GM19023 (cell line): ENCODE measurements at regions not wholly inside any gene's neighbourhood (a gene's known extent, or its start where the extent isn't known, plus 50 kb on each side); places are given as distances from the start of the nearest gene placed in this dataset.

ENCODE experiments used
- ATAC-seq: cut with Tn5 transposase; IDR thresholded peaks from one replicate; pipeline ENCODE4 v1.9.1; 2021; ENCODE audit warnings: mild to moderate bottlenecking, moderate library complexity; ENCODE audit not compliant: unreplicated experiment

DNA sequence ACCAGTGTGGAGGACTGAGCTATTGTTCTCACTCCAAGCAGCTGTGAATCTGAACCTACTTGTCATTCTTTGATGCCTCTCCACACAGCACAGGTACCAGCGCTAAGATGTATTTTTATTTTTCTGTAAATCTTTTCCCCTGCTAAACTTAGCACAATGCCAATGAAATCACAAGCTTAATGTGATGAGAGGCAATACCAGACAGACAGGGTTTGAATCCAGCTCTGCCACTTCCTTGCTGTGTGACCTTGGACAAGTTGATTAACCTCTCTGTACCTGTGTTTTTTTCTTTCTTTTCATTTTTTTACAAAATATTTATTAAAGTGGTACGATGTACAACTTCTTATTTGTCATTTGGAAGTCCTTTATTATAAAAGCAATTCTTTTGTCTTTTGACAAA is 757.6 kb downstream of the MED13L start:
- ATAC-seq = no peak

DNA sequence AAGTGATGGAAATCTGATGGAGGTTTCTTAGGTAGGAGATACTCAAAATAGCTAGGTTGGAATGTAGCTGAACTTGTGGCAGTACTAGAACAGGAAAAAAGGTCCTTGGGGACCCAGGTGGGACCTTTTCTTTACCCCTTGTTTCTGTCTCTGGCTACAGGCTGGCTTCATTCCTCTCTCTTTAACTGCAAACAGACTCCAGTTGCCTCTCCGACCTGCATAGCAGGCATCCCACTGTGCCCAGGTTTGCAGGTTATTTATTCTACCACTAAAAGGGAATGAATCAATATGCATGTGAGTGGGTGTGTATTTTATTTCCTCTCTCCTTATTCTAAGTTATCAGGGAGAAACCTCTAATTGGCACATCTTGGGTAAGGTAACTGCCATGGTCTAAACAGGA is 758.1 kb downstream of the MED13L start:
- no peak for ATAC-seq

DNA sequence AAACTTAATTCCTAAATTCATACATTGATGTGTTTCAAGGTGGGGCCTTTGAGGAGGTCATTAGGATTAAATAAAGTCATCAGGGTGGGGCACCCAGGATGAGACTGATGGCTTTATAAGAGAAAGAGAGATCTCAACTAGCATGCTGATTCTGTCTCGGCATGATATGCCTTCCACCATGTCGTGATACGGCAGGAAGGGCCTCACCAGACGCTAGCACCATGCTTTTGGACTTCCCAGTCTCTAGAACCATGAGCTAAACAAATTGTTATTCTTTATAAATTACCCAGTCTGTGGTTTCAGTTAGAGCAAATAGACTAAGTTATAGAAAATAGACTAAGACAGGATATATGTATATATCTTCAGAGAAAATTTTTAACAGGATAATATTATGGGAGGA is 759.6 kb downstream of the MED13L start:
- no peak for ATAC-seq

DNA sequence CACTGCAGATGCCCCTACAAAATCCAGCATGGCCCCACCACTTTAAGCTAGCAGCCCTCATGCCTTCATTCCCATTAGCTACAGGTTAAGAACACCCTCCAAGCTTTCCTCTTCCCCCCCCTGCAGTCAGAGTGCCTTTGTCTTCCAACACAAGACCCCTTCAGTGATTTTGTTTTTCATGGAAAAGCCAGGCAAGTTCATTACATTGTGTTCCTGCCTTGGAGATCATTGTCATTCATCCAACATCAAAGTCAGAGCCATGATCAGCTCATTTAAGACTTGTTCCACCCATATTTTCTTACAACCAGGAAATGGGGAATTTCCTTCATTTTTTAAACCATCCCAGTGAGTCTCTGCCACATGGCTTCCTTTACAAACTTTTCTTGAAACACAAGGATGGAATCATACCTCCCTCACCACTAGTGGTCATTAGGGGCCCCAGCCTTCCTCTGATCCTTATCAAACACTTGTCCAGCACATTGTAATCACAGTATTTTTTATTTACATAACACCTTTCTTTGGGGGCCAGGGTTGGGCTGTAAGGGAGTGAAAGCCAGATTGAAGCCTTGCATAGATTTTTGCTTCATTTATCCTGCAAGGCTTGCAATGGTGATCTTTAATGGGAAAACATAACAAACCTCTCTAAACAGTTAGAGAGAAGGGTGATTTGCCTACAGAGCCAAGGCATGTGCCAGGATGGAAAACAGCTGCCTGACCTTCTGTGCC is 765.3 kb downstream of the MED13L start:
- ATAC-seq = no peak

DNA sequence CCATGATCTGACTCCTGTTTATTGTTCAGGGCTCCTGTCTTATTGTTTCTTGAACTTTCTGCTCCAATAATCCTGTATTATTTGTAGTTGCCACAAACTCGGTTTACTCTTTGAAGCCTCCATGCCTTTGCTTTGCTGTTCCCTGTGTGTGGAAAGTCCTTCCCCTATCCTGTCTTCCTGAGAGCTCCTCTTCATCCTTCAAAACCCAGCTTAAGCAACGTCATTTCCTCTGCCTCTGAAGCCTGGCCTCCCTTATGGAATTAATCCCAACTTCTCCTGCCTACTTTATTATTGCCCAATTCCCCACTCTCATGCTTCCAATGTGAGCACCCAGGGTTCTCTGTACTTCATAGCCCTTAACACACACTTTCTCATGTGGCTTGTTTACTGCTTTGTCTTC is 766.2 kb downstream of the MED13L start:
- ATAC-seq = no peak

DNA sequence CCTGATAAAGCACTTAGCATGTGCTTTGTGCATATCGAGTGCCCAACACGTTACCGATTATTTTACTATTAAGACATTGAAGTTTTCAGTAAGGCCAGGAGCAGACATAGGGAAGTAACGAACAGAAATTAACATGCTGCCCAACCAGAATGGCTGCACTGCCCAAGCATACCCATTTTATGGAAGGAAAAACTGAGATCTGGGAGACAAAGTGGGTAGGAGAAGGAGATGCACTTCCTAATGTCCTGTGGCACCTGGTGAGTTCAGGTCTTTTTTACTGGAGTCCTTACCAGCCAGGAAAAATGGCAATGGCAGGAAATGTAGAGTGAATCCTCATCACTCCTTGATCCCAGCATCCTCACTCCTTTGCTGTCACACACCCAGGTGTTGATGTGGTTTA is 768.5 kb downstream of the MED13L start:
- no peak for ATAC-seq

DNA sequence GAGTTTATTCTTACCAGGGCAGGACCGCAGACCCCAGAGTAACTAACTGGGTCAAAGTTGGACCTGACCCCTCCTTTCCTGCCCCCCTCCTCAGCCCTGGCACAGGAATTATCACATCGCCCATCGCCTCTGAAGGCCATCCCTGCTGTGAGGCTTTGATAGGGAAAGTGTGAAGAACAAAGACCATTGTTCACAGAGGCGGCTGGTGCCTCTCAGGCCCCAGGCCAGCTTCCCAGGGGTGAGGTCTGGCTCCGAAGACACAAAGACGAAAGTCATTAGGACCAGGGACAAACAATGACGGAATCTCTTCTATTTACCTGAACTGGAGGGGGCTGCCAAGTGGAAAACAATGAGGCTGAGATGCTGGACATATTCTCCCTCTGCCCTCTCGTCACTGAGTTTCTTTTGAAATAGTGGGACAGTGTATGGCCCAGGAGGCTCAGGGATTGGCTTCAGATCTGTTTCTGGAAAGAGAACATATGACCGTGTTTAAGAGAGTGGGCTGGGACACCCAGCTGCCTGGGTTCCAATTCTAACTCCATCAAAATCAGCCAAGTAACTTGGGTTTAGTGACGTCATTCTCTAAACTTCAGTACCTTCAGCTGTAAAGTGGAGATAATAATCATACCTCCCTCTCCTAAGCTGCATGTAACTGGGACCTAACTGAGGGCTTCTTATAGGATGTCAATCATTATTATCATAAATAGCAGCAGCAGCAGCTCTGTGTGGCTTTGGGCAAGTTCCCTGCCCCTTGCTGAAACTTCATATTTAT is 769.4 kb downstream of the MED13L start:
- ATAC-seq = no peak

DNA sequence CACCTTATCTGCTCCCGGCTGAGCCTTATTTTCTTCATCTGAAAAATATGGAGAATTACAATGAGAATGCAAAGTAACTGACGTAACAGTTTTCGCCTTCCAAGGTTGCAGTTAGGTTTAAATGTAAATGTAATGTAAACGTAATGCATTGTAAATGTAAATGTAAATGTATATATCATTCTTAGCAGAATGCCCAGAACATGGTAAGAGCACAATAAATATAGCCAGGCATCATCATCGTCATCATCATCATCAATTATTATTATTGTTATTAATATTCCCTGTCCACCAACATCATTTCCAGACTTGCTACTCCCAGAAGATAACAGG is 770.0 kb downstream of the MED13L start:
- no peak for ATAC-seq

DNA sequence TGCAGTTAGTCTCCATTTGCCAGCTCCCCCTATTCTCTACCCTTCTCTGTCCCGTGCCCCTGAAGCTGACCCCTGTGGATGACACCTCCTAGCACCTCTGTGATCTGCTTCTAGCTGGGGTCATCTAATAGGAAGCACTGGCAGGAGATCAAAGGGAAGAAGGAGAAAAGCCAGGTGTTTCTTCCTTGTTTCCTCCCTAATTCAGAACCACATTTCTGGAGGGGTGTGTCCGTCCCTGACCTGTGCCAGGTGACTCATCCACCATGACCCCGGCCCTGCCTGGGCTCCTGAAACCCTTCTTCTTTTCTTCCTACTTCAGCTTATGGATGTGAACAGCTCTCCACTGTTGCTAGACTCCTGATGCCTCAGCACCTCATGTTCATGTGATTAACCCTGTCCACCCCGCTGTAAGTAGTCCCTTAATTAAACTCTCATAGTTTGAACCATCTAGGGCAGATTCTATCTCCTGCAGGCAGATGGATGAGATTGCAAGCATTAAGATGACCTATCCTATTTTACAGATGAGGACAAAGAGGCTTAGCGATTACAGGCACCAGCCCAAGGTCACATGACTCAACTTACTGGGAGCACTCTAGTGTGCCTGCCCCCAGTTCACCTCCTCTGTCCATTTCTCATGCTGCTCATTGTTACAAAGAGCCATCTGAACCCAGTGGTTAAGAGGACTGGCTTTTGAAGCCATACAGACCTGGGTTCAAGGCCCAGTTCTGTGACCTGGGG is 770.5 kb downstream of the MED13L start:
- no peak for ATAC-seq

DNA sequence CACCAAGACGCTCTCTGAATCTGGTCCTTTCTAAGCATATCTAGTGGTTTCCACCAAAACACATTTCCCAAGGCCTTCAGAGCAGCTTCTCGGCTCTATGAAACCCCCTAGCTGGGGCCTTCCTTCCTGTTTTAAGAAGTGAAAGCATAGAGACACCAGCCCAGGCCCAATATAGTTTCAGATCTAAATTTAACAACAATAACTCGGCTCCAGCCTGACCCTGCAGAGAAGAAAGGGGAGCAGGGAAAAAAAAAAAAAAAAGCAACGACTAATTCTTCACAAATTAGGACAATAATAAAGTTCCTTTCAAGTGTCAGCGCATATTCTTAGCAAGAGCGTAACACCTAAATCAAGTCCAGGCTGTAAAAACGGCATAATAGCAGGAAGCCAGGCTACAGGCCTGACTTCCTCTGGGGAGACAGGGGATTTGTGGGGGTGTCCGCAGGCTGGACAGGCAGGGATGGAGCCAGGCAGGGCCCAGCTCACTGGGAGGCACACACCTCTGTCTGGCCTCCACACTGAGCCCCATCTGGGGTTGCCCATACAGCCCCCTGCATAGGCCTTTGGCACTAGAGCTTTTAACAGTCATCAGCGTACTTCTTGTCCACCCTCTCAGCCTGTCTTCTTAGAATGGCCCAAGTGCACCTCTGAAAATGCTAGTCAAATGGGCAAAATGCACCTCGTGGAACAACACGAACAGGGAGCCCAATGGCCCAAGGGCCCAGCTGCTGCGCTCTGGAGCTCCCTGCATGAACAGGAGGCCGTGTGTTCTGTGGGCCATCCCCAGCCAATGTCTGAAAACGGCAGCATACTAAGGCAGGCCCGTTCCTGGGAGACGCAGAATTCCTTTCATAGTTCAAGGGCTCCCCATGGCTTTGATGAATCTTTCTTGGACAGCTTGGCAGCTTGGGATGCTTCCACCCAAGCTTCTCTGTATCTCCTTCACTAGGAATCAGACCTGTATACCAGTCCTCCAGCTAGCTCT is 772.9 kb downstream of the MED13L start:
- no peak for ATAC-seq

DNA sequence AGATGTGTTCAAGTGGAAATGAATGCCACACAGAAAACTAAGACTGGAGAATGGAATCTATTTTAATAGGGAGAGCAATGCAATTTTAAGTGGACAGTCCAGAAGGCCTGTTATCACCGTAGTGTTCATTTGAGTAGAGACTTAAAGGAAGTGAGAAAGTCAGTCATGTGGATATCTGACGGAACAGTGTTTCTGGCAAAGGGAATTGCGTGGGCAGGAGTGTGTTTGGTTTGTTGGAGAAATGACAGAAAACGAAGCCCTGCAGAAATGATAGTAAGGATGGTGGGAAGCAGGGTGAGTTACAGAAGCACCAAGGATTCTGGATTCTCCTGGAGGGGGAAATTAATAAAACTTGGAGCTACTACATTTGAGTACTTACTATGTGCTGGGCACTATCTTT is 776.6 kb downstream of the MED13L start:
- ATAC-seq = no peak

DNA sequence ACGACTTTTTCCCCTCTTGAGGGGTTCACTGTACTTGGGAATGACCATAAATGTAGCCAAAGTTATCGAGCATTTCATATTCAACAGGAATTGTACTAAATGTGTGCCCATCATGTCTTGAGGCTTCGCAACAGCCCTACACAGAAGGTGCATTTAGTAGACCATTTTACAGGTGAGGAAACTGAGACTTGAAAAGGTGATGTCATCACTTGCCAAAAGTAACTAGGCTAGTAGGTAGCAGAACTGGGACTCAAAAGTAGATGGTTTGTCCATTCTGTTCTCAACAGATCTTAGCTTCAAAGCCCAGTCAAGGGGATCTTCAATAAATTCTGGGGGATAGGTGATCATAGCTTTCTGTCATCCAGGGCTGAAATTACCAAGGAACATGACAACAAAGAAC is 782.2 kb downstream of the MED13L start:
- ATAC-seq = no peak

DNA sequence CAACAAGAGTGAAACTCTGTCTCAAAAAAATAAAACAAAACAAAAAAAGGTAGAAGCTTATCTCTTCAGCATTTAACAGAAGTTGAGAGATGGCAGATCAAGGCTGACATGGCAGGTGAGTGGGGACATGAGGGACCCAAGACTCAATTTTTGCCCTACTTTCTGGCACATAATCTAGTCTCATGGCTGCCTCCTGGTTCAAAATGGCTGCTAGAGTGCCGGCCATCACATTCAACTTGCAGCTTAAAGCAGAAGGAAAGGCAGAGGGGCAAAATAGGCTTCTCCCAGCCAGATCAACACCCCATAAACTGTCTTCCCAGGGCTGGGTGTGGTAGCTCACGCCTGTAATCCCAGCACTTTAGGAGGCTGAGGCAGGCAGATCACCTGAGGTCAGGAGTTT is 784.9 kb downstream of the MED13L start:
- ATAC-seq = no peak

DNA sequence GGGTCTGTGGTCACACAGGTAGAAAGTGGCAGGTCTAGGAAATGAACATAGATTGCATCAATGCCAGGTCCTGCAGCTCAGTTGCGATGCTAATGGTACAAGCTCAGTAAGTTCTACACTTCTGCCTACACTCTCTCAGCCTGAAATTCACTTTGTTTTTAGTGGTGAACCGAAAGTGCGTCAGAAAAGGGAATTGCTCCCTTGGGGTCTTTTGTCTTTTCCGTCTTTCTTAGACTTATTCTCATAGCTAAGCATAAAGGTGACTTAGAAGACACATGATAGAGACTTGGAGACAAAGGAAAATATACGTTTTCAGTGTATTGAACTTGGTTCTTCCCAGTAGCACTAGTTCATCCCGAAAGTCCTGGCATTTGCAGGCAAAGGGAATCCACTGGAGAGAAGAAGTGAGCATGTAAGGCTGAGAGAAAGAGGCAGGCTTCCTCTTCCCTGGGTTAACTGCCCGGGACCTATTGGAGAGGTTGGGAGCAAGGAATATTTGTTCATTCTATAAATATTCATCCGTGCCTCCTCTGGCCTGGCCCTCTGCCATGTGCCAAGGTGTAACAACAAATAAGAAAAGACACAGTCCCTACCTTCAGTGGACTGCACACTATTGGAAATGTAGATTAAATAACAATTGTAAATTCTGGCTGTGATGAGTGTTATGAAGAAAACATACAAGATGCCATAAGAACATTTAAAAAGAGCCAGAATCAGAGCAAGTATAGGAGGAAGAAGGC is 785.8 kb downstream of the MED13L start:
- no peak for ATAC-seq

DNA sequence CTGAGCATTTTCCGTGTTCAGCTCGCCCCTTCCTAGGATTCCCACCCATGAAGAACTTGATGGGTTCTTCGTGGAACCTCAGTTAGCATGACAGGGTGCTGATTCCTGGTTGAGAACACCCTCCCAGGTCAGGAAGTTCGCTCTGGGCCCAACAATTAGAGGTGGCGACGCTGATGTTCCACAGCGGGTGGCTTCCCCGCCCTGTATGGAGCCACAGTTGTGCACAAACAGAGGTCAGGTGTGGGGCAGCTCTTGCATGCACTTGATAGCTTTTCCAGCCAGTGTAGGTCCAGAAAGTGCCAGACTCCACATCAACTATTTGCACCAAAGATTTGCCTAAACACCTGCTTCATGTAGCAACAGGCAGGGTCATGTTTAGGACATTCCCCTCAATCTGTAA is 788.2 kb downstream of the MED13L start:
- ATAC-seq = no peak

DNA sequence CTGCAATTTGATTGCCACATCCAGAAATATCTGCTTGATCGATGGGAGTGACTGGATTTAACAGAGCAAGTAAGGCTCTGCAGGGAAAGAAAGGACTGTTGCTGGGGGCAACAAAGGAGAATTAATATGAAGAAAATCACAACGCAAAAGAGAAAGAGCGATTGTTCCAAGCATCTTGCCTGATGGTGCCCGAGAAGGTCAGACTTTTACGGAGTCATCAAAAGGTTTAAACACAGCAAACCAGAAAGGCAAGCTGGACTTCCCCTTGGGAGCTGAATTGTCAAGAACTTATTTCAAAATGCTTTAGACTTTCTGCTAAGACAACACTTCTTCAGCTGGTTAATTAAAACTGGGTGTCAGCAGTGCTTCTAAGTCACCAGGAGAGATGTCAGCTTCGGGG is 791.5 kb downstream of the MED13L start:
- ATAC-seq = no peak

DNA sequence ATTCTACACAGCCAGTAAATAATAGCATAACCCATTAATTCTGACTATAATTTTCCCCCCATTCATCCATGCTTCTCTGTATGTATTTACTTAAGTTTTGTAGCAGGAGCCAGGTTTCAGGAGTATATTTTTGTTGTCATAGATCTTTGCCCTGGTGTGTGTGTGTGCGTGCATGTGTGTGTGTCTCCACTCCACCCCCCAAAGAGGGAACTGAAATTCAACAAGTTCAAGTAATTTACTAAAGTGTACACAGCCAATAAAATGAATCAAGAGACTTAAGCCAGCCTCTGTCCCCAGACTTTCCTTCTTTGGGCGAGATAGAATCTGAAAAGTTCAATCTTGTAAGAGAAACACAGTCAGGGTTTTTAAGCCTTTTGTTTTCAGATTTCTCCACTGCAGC is 792.0 kb downstream of the MED13L start:
- no peak for ATAC-seq

DNA sequence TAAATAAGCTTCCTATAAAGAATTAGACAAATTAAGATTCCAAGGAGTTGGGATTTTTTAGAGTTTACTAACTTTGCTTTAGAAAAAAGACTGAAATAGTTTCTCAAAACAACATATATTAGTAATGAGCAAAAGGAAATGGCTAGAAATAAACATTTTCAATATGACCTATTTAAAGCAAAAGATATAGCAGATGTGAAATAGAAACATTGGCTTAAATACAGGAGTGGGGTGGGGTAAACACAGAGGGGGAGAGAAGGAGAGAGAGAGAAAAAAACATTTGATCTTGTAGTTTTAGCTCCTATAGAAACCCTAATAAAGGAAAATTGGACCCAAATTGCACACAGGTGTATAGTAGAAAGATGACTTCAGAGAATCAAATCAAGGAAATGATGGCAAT is 794.5 kb downstream of the MED13L start:
- no peak for ATAC-seq

DNA sequence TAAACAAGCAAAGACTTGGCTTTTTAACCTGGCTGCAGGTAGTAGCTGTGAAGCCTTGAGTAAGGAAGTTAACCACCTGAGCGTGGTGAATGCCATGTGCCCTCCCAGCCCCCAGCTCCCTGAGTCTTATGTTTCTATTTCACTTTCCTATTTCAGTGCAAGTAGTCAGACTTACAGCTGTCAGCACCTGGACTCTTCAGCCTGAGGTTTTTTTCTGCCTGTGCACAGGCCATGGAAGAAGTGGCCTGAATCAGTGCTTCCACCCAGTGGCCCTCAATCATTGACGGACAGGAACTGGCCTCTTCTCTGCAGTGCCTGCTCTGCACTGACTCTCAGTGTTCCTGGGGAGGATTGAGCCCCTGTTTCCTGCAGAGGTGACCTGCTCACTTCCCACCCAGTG is 796.4 kb downstream of the MED13L start:
- peak; percentile 62 for ATAC-seq

DNA sequence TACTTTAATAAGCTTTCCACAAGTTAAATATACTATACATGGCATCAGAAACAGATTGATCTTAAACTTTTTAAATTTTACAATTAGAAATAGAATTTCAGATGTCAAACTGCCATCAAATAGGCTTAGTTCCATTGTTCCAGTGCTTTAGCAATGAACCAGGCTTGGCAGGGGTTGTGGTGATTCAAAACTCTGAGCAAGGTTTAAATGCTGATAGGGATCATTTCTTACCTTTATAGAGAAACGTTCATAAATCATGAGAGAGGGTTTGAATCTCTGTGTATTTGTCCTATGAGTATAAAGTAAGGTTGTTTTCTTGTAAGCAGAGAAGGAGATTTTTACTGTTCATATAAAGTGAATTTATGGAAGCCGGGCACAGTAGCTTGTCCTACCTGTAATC is 794.5 kb upstream of the TBX3 start:
- no peak for ATAC-seq
